ENCODE measurements at regions not wholly inside any gene's neighbourhood (a gene's known extent, or its start where the extent isn't known, plus 50 kb on each side); places are given as distances from the start of the nearest gene placed in this dataset.

- TF ChIP-seq CTCF (IDR thresholded peaks at IDR 0.05 in 2 of 3, conservative IDR thresholded peaks at IDR 0.05 in 1 of 3; ENCODE audit: borderline replicate concordance in 1 of 3, insufficient read depth in 1 of 3, low read depth in 2 of 3, low read length in 2 of 3): no peak
- TF ChIP-seq POLR2A (IDR thresholded peaks at IDR 0.05; ENCODE audit: borderline replicate concordance, extremely low read depth, insufficient read depth, insufficient read length): no peak
- TF ChIP-seq JUND (IDR thresholded peaks at IDR 0.05): no peak
- TF ChIP-seq CEBPB (IDR thresholded peaks at IDR 0.05; ENCODE audit: low read depth): no peak
- no peak for TF ChIP-seq RAD21 (IDR thresholded peaks at IDR 0.05; ENCODE audit: low read depth)
- TF ChIP-seq EZH2 (IDR thresholded peaks at IDR 0.05): no peak
- no peak for TF ChIP-seq YY1 (IDR thresholded peaks at IDR 0.05; ENCODE audit: extremely low read depth, insufficient replicate concordance, low read depth, low read length)
- no peak for TF ChIP-seq REST (IDR thresholded peaks at IDR 0.05; ENCODE audit: low read depth)
- TF ChIP-seq POLR2AphosphoS5 (IDR thresholded peaks at IDR 0.05; ENCODE audit: low read depth, low read length): no peak
- no peak for TF ChIP-seq ZNF274 (IDR thresholded peaks at IDR 0.05; ENCODE audit: low read depth, low read length)
Observed at GRCh38 chr6:2529211-2529719, 221.5 kb downstream of the MYLK4 start.

Data from HCT116 (cell line).